Activated CD4-positive, alpha-beta T cell treated with anti-CD3 and anti-CD28 coated beads, Interleukin-2, amount 10 ng/mL, durations not matched to agents 24 days and 14 days (primary cell): ENCODE measurements at regions not wholly inside any gene's neighbourhood (a gene's known extent, or its start where the extent isn't known, plus 50 kb on each side); places are given as distances from the start of the nearest gene placed in this dataset.

Experiments
- DNase-seq: peaks from one replicate; pipeline ENCODE4 v3.0.0; 2022
- H3K27ac Mint-ChIP-seq: one replicate; pipeline ENCODE4 v1.8.0; 2022; ENCODE audit warnings: mild to moderate bottlenecking, mixed read lengths
- H3K27me3 Mint-ChIP-seq: one replicate; pipeline ENCODE4 v1.8.0; 2022; ENCODE audit warnings: mixed read lengths
- H3K36me3 Mint-ChIP-seq: one replicate; pipeline ENCODE4 v1.8.0; 2022; ENCODE audit warnings: low read depth, mild to moderate bottlenecking, mixed read lengths
- H3K4me1 Mint-ChIP-seq: one replicate; pipeline ENCODE4 v1.8.0; 2021; ENCODE audit warnings: mixed read lengths
- H3K4me3 Mint-ChIP-seq: one replicate; pipeline ENCODE4 v1.8.0; 2022; ENCODE audit warnings: mild to moderate bottlenecking, moderate library complexity, mixed read lengths
- H3K9me3 Mint-ChIP-seq: one replicate; pipeline ENCODE4 v1.8.0; 2021; ENCODE audit warnings: mixed read lengths
- intact Hi-C: fragments of 100-400 bp; cut with micrococcal nuclease; formaldehyde crosslinking; loops from one replicate; pipeline ENCODE4 v1.15.1; 2023

DNA sequence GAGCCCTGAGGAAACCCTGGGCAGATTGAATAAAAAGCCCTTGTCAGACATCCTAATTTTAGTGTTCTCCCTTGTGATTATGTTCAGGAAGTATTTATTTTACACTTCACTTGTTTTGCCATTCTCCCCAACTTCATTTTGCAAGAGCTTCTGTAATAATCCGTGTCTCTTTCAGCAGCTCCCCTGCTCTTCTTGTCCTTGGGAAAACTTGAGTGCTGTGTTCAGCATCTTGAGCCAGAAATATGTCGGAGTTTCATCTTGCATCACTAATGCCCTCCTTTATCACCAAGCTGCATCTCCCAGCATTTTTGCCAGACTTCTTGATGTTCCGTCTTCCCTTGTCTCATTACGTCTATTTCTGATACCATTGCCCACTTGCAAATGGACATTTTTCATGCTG lies 486.5 kb upstream of the EEF2KMT start:
- Mint-ChIP-seq H3K36me3 (no peaks in the 10 kb centered on the region), H3K4me1 (no peaks in the 10 kb centered on the region), H3K27me3 (no peaks in the 10 kb centered on the region), H3K9me3 (no peaks in the 10 kb centered on the region), H3K27ac (no peak overlapping the region), H3K4me3 (no peak overlapping the region)
- intact Hi-C loops = no loop called here
- DNase-seq = no peak

- Mint-ChIP-seq H3K9me3 (no peaks in the 10 kb centered on the region), H3K36me3 (no peaks in the 10 kb centered on the region), H3K4me3 (no peak overlapping the region), H3K27ac (no peak overlapping the region), H3K4me1 (no peaks in the 10 kb centered on the region), H3K27me3 (no peaks in the 10 kb centered on the region)
- intact Hi-C loops = no loop called here
- no peak for DNase-seq
Measured at GRCh38 chr16:5582529-5582928, 484.9 kb upstream of the EEF2KMT start.

DNA sequence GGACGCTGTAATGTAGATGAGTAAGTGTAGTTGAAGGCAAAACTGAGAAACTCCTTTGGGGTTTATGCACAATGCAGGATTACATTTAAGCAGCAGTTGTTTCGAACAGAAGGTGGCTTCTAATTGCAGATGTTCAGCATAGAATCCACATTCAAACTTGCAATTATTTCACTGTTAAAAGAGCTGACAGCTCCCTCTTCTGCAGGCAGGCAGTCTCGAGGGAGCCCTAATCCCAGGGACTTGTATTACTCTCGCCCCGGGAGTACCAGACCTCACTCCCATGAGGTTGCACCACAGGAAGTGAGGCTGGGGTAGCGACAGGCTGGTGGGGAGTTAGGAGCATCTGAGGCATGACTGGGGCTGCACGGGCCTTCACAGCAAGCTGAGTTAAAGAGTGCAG lies 484.3 kb upstream of the EEF2KMT start:
- DNase-seq = no peak
- Mint-ChIP-seq H3K36me3 (no peaks in the 10 kb centered on the region), H3K27me3 (no peaks in the 10 kb centered on the region), H3K4me1 (no peaks in the 10 kb centered on the region), H3K9me3 (no peaks in the 10 kb centered on the region), H3K27ac (no peak overlapping the region), H3K4me3 (no peak overlapping the region)
- intact Hi-C loops = no loop called here

DNA sequence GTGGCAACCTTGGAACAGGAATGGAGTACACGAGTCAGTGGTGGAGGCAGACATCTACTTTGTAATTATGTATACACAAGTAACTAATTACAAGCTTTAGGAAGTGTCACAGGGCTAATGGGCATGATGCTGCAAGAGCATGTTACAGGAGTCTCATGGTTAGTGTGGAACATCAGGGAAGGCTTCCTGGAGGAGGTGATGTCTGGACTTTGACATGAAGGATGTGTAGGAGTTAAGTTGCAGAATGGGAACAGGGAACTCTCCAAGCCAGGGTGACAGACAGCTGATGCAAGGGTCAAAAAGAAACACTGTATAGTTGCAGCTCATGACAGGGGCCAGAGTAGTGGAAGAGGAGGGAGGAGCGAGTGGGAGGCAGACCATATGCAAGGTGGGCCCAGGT lies 483.8 kb upstream of the EEF2KMT start:
- intact Hi-C loops = no loop called here
- H3K4me3 Mint-ChIP-seq = no peak overlapping the region
- no peaks in the 10 kb centered on the region for H3K27me3 Mint-ChIP-seq
- no peaks in the 10 kb centered on the region for H3K4me1 Mint-ChIP-seq
- no peaks in the 10 kb centered on the region for H3K9me3 Mint-ChIP-seq
- no peak overlapping the region for H3K27ac Mint-ChIP-seq
- no peak for DNase-seq
- no peaks in the 10 kb centered on the region for H3K36me3 Mint-ChIP-seq

- Mint-ChIP-seq H3K9me3 (no peaks in the 10 kb centered on the region), H3K27me3 (no peaks in the 10 kb centered on the region), H3K4me3 (no peak overlapping the region), H3K36me3 (no peaks in the 10 kb centered on the region), H3K4me1 (no peaks in the 10 kb centered on the region), H3K27ac (no peak overlapping the region)
- intact Hi-C loops = no loop called here
- DNase-seq = no peak
Measured at GRCh38 chr16:5580772-5581171, 483.2 kb upstream of the EEF2KMT start.

DNA sequence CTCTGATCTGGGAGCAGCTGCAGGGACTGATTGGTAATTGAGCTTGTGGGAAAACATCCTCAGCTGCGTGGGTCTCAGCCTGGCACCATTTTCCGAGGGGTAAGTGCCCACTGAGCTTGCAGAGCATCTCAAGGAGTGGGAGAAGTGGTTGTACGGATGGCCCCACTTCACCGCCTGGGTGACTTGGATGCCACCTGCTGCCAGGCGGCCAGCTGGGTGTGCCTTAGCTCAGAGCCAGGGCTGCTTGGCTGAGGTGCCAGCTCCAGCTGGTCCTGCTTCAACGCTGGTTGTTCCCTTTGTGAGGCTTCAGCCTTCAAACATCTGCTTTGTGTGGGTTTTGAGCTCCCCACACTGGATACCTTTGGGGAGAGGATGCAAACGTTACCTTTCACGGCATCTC lies 482.7 kb upstream of the EEF2KMT start:
- DNase-seq = no peak
- Mint-ChIP-seq H3K27me3 (no peaks in the 10 kb centered on the region), H3K4me3 (no peak overlapping the region), H3K4me1 (no peaks in the 10 kb centered on the region), H3K36me3 (no peaks in the 10 kb centered on the region), H3K9me3 (no peaks in the 10 kb centered on the region), H3K27ac (no peak overlapping the region)
- intact Hi-C loops = no loop called here

- no peak overlapping the region for H3K27ac Mint-ChIP-seq
- intact Hi-C loops = no loop called here
- no peak for DNase-seq
- H3K4me1 Mint-ChIP-seq = no peaks in the 10 kb centered on the region
- no peaks in the 10 kb centered on the region for H3K36me3 Mint-ChIP-seq
- H3K9me3 Mint-ChIP-seq = no peaks in the 10 kb centered on the region
- H3K4me3 Mint-ChIP-seq = no peak overlapping the region
- no peaks in the 10 kb centered on the region for H3K27me3 Mint-ChIP-seq
Measured at GRCh38 chr16:5578980-5579379, 481.4 kb upstream of the EEF2KMT start.

DNA sequence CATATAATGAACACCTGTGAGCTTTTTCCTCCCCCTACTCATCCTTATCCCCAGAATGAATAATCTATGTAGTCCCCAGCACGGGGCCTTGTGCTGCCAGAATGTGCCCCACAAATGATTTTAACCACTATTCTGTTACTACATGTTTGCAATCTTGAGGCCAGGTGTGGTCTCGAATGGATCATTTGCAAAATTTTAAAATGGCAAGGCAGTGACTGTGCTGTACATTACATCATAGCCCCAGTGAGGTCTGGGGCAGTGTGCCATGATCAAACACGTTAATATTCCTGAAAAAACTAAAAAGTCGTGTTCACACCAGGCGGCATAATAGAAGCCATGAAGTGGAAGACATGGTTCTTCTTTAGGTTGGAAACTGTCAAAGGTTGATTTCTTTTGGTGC lies 479.9 kb upstream of the EEF2KMT start:
- intact Hi-C loops = no loop called here
- Mint-ChIP-seq H3K27me3 (no peaks in the 10 kb centered on the region), H3K9me3 (no peaks in the 10 kb centered on the region), H3K4me1 (no peaks in the 10 kb centered on the region), H3K4me3 (no peak overlapping the region), H3K27ac (no peak overlapping the region), H3K36me3 (no peaks in the 10 kb centered on the region)
- DNase-seq = no peak

GRCh38 chr16:5575646-5576245 lies 478.2 kb upstream of the EEF2KMT start:
- Mint-ChIP-seq H3K27me3 (no peaks in the 10 kb centered on the region), H3K36me3 (no peaks in the 10 kb centered on the region), H3K27ac (no peak overlapping the region), H3K4me1 (no peaks in the 10 kb centered on the region), H3K9me3 (no peaks in the 10 kb centered on the region), H3K4me3 (no peak overlapping the region)
- no peak for DNase-seq
- intact Hi-C loops = no loop called here

GRCh38 chr16:5575121-5575520 lies 477.5 kb upstream of the EEF2KMT start:
- no peaks in the 10 kb centered on the region for H3K36me3 Mint-ChIP-seq
- no peaks in the 10 kb centered on the region for H3K4me1 Mint-ChIP-seq
- DNase-seq = no peak
- intact Hi-C loops = no loop called here
- no peak overlapping the region for H3K27ac Mint-ChIP-seq
- no peaks in the 10 kb centered on the region for H3K27me3 Mint-ChIP-seq
- H3K9me3 Mint-ChIP-seq = no peaks in the 10 kb centered on the region
- no peak overlapping the region for H3K4me3 Mint-ChIP-seq

GRCh38 chr16:5572056-5572455 lies 474.5 kb upstream of the EEF2KMT start:
- Mint-ChIP-seq H3K9me3 (no peaks in the 10 kb centered on the region), H3K27ac (no peak overlapping the region), H3K4me3 (no peak overlapping the region), H3K36me3 (no peaks in the 10 kb centered on the region), H3K27me3 (no peaks in the 10 kb centered on the region), H3K4me1 (no peaks in the 10 kb centered on the region)
- no peak for DNase-seq
- intact Hi-C loops = no loop called here

GRCh38 chr16:5571446-5571845 lies 473.9 kb upstream of the EEF2KMT start:
- Mint-ChIP-seq H3K4me3 (no peak overlapping the region), H3K36me3 (no peaks in the 10 kb centered on the region), H3K4me1 (no peaks in the 10 kb centered on the region), H3K9me3 (no peaks in the 10 kb centered on the region), H3K27ac (no peak overlapping the region), H3K27me3 (no peaks in the 10 kb centered on the region)
- intact Hi-C loops = no loop called here
- no peak for DNase-seq

GRCh38 chr16:5561800-5562199 lies 464.2 kb upstream of the EEF2KMT start:
- DNase-seq = no peak
- H3K4me1 Mint-ChIP-seq = no peaks in the 10 kb centered on the region
- no peaks in the 10 kb centered on the region for H3K36me3 Mint-ChIP-seq
- H3K27me3 Mint-ChIP-seq = no peaks in the 10 kb centered on the region
- intact Hi-C loops = no loop called here
- peaks cover 16% of the 10 kb centered on the region for H3K9me3 Mint-ChIP-seq
- H3K4me3 Mint-ChIP-seq = no peak overlapping the region
- H3K27ac Mint-ChIP-seq = no peak overlapping the region

- Mint-ChIP-seq H3K4me1 (no peaks in the 10 kb centered on the region), H3K4me3 (no peak overlapping the region), H3K36me3 (no peaks in the 10 kb centered on the region), H3K9me3 (peaks cover 16% of the 10 kb centered on the region), H3K27ac (no peak overlapping the region), H3K27me3 (no peaks in the 10 kb centered on the region)
- intact Hi-C loops = no loop called here
- DNase-seq = no peak
Measured at GRCh38 chr16:5560084-5560483, 462.5 kb upstream of the EEF2KMT start.

DNA sequence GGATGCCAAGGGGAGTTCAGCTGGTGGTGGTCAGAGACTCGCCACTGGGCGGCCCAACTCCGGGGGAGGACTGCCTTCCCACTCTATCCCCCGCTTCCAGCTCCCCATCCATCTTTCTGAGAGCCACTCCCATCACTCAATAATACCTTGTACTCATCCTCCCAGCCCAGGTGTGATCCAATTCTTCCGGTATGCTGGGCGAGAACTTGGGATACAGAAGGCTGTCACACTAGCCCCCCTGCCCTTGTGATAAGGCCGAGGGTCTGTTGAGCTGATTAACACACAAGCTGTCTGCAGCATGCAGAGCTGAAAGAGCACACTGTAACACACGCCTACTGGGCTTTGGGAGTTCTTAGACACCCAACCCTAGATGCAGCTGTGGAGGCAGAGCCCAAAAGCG lies 460.4 kb upstream of the EEF2KMT start:
- intact Hi-C loops = no loop called here
- Mint-ChIP-seq H3K9me3 (peaks cover 12% of the 10 kb centered on the region), H3K4me3 (no peak overlapping the region), H3K27ac (no peak overlapping the region), H3K4me1 (no peaks in the 10 kb centered on the region), H3K36me3 (no peaks in the 10 kb centered on the region), H3K27me3 (no peaks in the 10 kb centered on the region)
- DNase-seq = no peak
